ENCODE measurements at regions not wholly inside any gene's neighbourhood (a gene's known extent, or its start where the extent isn't known, plus 50 kb on each side); places are given as distances from the start of the nearest gene placed in this dataset.
A peak's percentile ranks its signal among the peaks of the same experiment; 100 is the strongest.

DNA sequence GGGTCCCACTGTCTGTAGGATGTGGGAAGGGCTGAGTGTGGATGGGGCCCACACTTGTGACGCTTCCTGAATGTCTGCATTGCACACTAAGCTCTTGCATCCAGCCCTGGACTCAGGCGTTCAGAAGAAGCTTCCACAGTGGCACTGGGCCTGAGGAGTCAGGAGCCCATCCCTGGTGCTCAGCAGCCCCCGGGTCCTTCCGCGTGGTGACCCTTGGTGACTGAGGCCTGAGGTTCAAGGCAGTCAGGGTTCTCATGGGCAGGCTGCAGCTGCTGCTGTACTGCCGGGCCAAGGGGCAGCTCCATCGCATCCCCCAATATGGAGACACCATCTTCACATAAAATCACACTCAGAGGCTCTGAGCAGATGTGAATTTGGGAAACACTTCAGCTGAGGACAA, 65.8 kb upstream of the TUBA3E start:
- Histone ChIP-seq H3K4me1 (ENCODE audit: control insufficient read depth, insufficient read depth, low read length) (no peaks in the 10 kb centered on the region), H3K27ac (ENCODE audit: extremely low read depth, low read depth, low read length) (no peak overlapping the region), H3K9me3 (ENCODE audit: control insufficient read depth, insufficient read depth, low read depth, low read length) (no peaks in the 10 kb centered on the region), H3K4me3 (ENCODE audit: low read depth, low read length) (no peak overlapping the region), H3K36me3 (ENCODE audit: control insufficient read depth in 2 of 2, insufficient read depth in 1 of 2, low read length in 2 of 2) (no peaks in the 10 kb centered on the region)
- POLR2A ChIA-PET: no interaction called here
- TF ChIP-seq ZNF132 (tag by site-specific recombination; IDR thresholded peaks at IDR 0.05; ENCODE audit: borderline replicate concordance): no peak
- TF ChIP-seq ZSCAN16 (tag by site-specific recombination; IDR thresholded peaks at IDR 0.05): no peak
- no peak for TF ChIP-seq ZNF48 (tag by site-specific recombination; IDR thresholded peaks at IDR 0.05)
- no peak for TF ChIP-seq ZNF266 (tag by site-specific recombination; IDR thresholded peaks at IDR 0.05; ENCODE audit: low read depth)
- no peak for TF ChIP-seq ZNF488 (tag by site-specific recombination; IDR thresholded peaks at IDR 0.05)
- TF ChIP-seq ZNF433 (tag by site-specific recombination; IDR thresholded peaks at IDR 0.05; ENCODE audit: low read depth): no peak
- no peak for TF ChIP-seq ZNF843 (tag by site-specific recombination; IDR thresholded peaks at IDR 0.05)
- no peak for TF ChIP-seq GFI1B (tag by site-specific recombination; IDR thresholded peaks at IDR 0.05)
- no peak for TF ChIP-seq ZNF10 (tag by site-specific recombination; IDR thresholded peaks at IDR 0.05)
- no peak for TF ChIP-seq ZNF248 (tag by site-specific recombination; IDR thresholded peaks at IDR 0.05)
- TF ChIP-seq, protein P1, sequence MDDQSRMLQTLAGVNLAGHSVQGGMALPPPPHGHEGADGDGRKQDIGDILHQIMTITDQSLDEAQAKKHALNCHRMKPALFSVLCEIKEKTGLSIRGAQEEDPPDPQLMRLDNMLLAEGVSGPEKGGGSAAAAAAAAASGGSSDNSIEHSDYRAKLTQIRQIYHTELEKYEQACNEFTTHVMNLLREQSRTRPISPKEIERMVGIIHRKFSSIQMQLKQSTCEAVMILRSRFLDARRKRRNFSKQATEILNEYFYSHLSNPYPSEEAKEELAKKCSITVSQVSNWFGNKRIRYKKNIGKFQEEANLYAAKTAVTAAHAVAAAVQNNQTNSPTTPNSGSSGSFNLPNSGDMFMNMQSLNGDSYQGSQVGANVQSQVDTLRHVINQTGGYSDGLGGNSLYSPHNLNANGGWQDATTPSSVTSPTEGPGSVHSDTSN (CRISPR knock-in tag; IDR thresholded peaks at IDR 0.05): no peak
- no peak for TF ChIP-seq ZNF501 (tag by site-specific recombination; IDR thresholded peaks at IDR 0.05)
- no peak for TF ChIP-seq ZNF792 (tag by site-specific recombination; IDR thresholded peaks at IDR 0.05)
- TF ChIP-seq HOXA7 (CRISPR knock-in tag; IDR thresholded peaks at IDR 0.05; ENCODE audit: borderline replicate concordance): no peak
- no peak for TF ChIP-seq ZNF23 (tag by site-specific recombination; IDR thresholded peaks at IDR 0.05; ENCODE audit: borderline replicate concordance)
- TF ChIP-seq ZNF549 (tag by site-specific recombination; IDR thresholded peaks at IDR 0.05): no peak
- no peak for TF ChIP-seq ZNF510 (tag by site-specific recombination; IDR thresholded peaks at IDR 0.05; ENCODE audit: insufficient replicate concordance)
- TF ChIP-seq OVOL3 (tag by site-specific recombination; IDR thresholded peaks at IDR 0.05): no peak
- CTCF ChIA-PET: interaction anchor here (0.6 kb wide), 1 partner anchor 428 kb away, joined by 3 read pairs; no protein-coding TSS in a partner anchor

- H3K9me3 ChIP-seq (ENCODE audit: control insufficient read depth, insufficient read depth, low read depth, low read length): no peaks in the 10 kb centered on the region
- TF ChIP-seq REST (tag by site-specific recombination; IDR thresholded peaks at IDR 0.05) (no peak), GLIS2 (tag by site-specific recombination; IDR thresholded peaks at IDR 0.05) (no peak), KLF1 (tag by site-specific recombination; IDR thresholded peaks at IDR 0.05) (no peak), ZNF2 (tag by site-specific recombination; IDR thresholded peaks at IDR 0.05) (no peak), ZFHX2 (tag by site-specific recombination; conservative IDR thresholded peaks at IDR 0.05) (0 out of 2 replicates have a peak, but pooled peaks have one; percentile 25), ZNF549 (tag by site-specific recombination; IDR thresholded peaks at IDR 0.05) (no peak), ZNF423 (tag by site-specific recombination; IDR thresholded peaks at IDR 0.05) (no peak)
- TF ChIP-seq, protein P2, sequence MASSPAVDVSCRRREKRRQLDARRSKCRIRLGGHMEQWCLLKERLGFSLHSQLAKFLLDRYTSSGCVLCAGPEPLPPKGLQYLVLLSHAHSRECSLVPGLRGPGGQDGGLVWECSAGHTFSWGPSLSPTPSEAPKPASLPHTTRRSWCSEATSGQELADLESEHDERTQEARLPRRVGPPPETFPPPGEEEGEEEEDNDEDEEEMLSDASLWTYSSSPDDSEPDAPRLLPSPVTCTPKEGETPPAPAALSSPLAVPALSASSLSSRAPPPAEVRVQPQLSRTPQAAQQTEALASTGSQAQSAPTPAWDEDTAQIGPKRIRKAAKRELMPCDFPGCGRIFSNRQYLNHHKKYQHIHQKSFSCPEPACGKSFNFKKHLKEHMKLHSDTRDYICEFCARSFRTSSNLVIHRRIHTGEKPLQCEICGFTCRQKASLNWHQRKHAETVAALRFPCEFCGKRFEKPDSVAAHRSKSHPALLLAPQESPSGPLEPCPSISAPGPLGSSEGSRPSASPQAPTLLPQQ (tag by site-specific recombination; IDR thresholded peaks at IDR 0.05): no peak
- H3K4me1 ChIP-seq (ENCODE audit: control insufficient read depth, insufficient read depth, low read length): no peaks in the 10 kb centered on the region
- no peak overlapping the region for H3K27ac ChIP-seq (ENCODE audit: extremely low read depth, low read depth, low read length)
- CTCF ChIA-PET: interaction anchor here (0.6 kb wide), 1 partner anchor 427 kb away, joined by 3 read pairs; no protein-coding TSS in a partner anchor
- POLR2A ChIA-PET: no interaction called here
- H3K4me3 ChIP-seq (ENCODE audit: low read depth, low read length): no peak overlapping the region
- H3K36me3 ChIP-seq (ENCODE audit: control insufficient read depth in 2 of 2, insufficient read depth in 1 of 2, low read length in 2 of 2): no peaks in the 10 kb centered on the region
Measured at GRCh38 chr2:130263606-130264005, 65.4 kb upstream of the TUBA3E start.
